ENCODE measurements at regions not wholly inside any gene's neighbourhood (a gene's known extent, or its start where the extent isn't known, plus 50 kb on each side); places are given as distances from the start of the nearest gene placed in this dataset.

DNA sequence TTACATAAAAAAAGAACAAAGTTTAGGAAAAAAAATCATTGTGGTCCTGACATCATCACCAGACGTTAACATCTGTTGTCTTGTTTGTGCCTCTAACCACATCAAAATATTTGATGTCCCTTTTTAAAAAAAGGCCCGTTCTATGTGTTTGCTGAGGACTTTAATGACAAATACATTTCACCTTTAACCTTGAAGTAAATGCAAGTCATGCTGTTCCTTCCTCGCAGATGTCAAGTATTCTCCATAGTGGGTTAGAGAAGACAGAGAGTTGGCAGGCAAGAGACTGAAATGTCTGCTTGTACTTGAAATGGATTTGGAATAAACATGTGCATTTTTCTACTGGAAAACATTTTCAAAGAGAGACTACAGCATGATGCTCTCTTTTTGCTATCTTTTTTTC is 134.9 kb downstream of the FGF9 start:
- Histone ChIP-seq H3K36me3 (ENCODE audit: control insufficient read depth in 2 of 4, insufficient read depth in 4 of 4, low read length in 3 of 4) (no peaks in the 10 kb centered on the region), H4K91ac (replicated peaks; ENCODE audit: insufficient read length, low read length) (no peak overlapping the region), H4K8ac (ENCODE audit: extremely low read depth, insufficient read depth, low read length) (no peak overlapping the region), H3K18ac (ENCODE audit: extremely low read depth, low read length) (no peak overlapping the region), H4K20me1 (replicated peaks in 1 of 2; ENCODE audit: control insufficient read depth in 1 of 2, insufficient read depth in 2 of 2, low read length in 2 of 2) (no peaks in the 10 kb centered on the region), H3K4ac (replicated peaks; ENCODE audit: insufficient read length, low read depth, low read length) (no peak overlapping the region), H2AK5ac (ENCODE audit: low read depth, low read length) (no peak overlapping the region), H3K27ac (ENCODE audit: low read depth, low read length) (no peak overlapping the region), H3K79me1 (ENCODE audit: low read depth, low read length) (no peaks in the 10 kb centered on the region), H3K14ac (ENCODE audit: insufficient read length) (no peak overlapping the region), H3K56ac (replicated peaks; ENCODE audit: insufficient read length, low read depth, low read length) (no peak overlapping the region), H2BK15ac (ENCODE audit: low read length) (no peak overlapping the region), H3K9ac (replicated peaks in 1 of 4; ENCODE audit: extremely low read depth in 1 of 4, low read depth in 3 of 4, low read length in 3 of 4) (no peak overlapping the region), H3K23ac (ENCODE audit: insufficient read length) (no peak overlapping the region), H3K79me2 (ENCODE audit: control insufficient read depth in 1 of 2, insufficient read depth in 2 of 2, low read length in 2 of 2) (no peaks in the 10 kb centered on the region), H2BK120ac (replicated peaks; ENCODE audit: low read depth, low read length) (no peak overlapping the region), H3K4me2 (ENCODE audit: insufficient read depth in 1 of 2, low read depth in 2 of 2, low read length in 2 of 2) (no peak overlapping the region), H2AFZ (ENCODE audit: low read length) (no peak overlapping the region), H3K27me3 (replicated peaks in 1 of 4; ENCODE audit: control insufficient read depth in 3 of 4, extremely low read depth in 1 of 4, insufficient read depth in 3 of 4, low read length in 3 of 4) (no peaks in the 10 kb centered on the region), H3K9me3 (ENCODE audit: insufficient read depth in 2 of 2, low read depth in 1 of 2, low read length in 1 of 2) (no peaks in the 10 kb centered on the region), H4K5ac (ENCODE audit: insufficient read length, low read depth, low read length) (no peak overlapping the region), H2BK5ac (ENCODE audit: low read depth, low read length) (no peak overlapping the region), H3K23me2 (ENCODE audit: low read depth, low read length) (no peaks in the 10 kb centered on the region), H3K4me3 (ENCODE audit: extremely low read depth in 1 of 4, insufficient read depth in 2 of 4, low read depth in 3 of 4, low read length in 4 of 4) (no peak overlapping the region), H3K4me1 (replicated peaks in 1 of 4; ENCODE audit: control insufficient read depth in 3 of 4, insufficient read depth in 4 of 4, low read length in 3 of 4) (no peaks in the 10 kb centered on the region), H2BK20ac (ENCODE audit: low read length) (no peak overlapping the region), H2BK12ac (ENCODE audit: low read depth, low read length) (no peak overlapping the region)
- whole genome bisulfite sequencing, 2 experiments (ENCODE audit: extremely low coverage in 1 of 2, insufficient coverage in 1 of 2, insufficient read length in 1 of 2, insufficient replicate concordance in 2 of 2, low coverage in 1 of 2, low lambda C conversion rate in 2 of 2, missing lambda C conversion rate in 1 of 2) = 87% methylated on average over 3 of the region's 3 CpGs; no CpG with 5 or more reads in 1 of the 2 experiments
- DNase-seq (ENCODE audit: low read depth in 1 of 2, low spot score in 2 of 2) (no peak), FAIRE-seq (no peak)
- ChIA-PET CTCF (ENCODE audit: partially characterized antibody) (no interaction called here), POLR2A (ENCODE audit: partially characterized antibody) (no interaction called here)
- TF ChIP-seq JUND (IDR thresholded peaks at IDR 0.05; ENCODE audit: low read length) (no peak), YY1 (IDR thresholded peaks at IDR 0.05; ENCODE audit: low read depth, low read length) (no peak), SRF (IDR thresholded peaks at IDR 0.05; ENCODE audit: low read depth, low read length) (no peak), RNF2 (IDR thresholded peaks at IDR 0.05; ENCODE audit: borderline replicate concordance, low read depth, low read length, missing control alignments, poor library complexity, severe bottlenecking) (no peak), BCL11A (IDR thresholded peaks at IDR 0.05; ENCODE audit: low read depth in 2 of 2, low read length in 2 of 2) (no peak), TCF12 (IDR thresholded peaks at IDR 0.05; ENCODE audit: low read depth, low read length) (no peak), SP4 (IDR thresholded peaks at IDR 0.05; ENCODE audit: low read length) (no peak), RBBP5 (IDR thresholded peaks at IDR 0.05; ENCODE audit: borderline replicate concordance, low read depth, low read length) (no peak), HDAC6 (IDR thresholded peaks at IDR 0.05; ENCODE audit: low read depth, low read length) (no peak), CHD1 (IDR thresholded peaks at IDR 0.05; ENCODE audit: low read depth, low read length) (no peak), GABPA (IDR thresholded peaks at IDR 0.05; ENCODE audit: borderline replicate concordance, insufficient read depth, low read length) (no peak), ASH2L (IDR thresholded peaks at IDR 0.05; ENCODE audit: low read length) (no peak)
- TF ChIP-seq, protein P1, sequence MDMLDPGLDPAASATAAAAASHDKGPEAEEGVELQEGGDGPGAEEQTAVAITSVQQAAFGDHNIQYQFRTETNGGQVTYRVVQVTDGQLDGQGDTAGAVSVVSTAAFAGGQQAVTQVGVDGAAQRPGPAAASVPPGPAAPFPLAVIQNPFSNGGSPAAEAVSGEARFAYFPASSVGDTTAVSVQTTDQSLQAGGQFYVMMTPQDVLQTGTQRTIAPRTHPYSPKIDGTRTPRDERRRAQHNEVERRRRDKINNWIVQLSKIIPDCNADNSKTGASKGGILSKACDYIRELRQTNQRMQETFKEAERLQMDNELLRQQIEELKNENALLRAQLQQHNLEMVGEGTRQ (IDR thresholded peaks at IDR 0.05; ENCODE audit: low read length) = no peak
- TF ChIP-seq, protein P2, sequence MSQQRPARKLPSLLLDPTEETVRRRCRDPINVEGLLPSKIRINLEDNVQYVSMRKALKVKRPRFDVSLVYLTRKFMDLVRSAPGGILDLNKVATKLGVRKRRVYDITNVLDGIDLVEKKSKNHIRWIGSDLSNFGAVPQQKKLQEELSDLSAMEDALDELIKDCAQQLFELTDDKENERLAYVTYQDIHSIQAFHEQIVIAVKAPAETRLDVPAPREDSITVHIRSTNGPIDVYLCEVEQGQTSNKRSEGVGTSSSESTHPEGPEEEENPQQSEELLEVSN (IDR thresholded peaks at IDR 0.05) = no peak
